ENCODE measurements at regions not wholly inside any gene's neighbourhood (a gene's known extent, or its start where the extent isn't known, plus 50 kb on each side); places are given as distances from the start of the nearest gene placed in this dataset.

- TF ChIP-seq POLR2A (IDR thresholded peaks at IDR 0.05; ENCODE audit: low read length) (no peak), RFX5 (IDR thresholded peaks at IDR 0.05) (no peak), USF2 (IDR thresholded peaks at IDR 0.05) (no peak), CTCF (IDR thresholded peaks at IDR 0.05) (no peak), MAFK (IDR thresholded peaks at IDR 0.05; ENCODE audit: partially characterized antibody) (no peak), JUN (IDR thresholded peaks at IDR 0.05) (no peak), ZNF302 (CRISPR knock-in tag; IDR thresholded peaks at IDR 0.05) (no peak), CBX2 (IDR thresholded peaks at IDR 0.05; ENCODE audit: borderline replicate concordance, low read depth) (no peak), EP300 (IDR thresholded peaks at IDR 0.05) (no peak), KDM1A (IDR thresholded peaks at IDR 0.05; ENCODE audit: low read depth) (no peak)
- TF ChIP-seq, protein P1, sequence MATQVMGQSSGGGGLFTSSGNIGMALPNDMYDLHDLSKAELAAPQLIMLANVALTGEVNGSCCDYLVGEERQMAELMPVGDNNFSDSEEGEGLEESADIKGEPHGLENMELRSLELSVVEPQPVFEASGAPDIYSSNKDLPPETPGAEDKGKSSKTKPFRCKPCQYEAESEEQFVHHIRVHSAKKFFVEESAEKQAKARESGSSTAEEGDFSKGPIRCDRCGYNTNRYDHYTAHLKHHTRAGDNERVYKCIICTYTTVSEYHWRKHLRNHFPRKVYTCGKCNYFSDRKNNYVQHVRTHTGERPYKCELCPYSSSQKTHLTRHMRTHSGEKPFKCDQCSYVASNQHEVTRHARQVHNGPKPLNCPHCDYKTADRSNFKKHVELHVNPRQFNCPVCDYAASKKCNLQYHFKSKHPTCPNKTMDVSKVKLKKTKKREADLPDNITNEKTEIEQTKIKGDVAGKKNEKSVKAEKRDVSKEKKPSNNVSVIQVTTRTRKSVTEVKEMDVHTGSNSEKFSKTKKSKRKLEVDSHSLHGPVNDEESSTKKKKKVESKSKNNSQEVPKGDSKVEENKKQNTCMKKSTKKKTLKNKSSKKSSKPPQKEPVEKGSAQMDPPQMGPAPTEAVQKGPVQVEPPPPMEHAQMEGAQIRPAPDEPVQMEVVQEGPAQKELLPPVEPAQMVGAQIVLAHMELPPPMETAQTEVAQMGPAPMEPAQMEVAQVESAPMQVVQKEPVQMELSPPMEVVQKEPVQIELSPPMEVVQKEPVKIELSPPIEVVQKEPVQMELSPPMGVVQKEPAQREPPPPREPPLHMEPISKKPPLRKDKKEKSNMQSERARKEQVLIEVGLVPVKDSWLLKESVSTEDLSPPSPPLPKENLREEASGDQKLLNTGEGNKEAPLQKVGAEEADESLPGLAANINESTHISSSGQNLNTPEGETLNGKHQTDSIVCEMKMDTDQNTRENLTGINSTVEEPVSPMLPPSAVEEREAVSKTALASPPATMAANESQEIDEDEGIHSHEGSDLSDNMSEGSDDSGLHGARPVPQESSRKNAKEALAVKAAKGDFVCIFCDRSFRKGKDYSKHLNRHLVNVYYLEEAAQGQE (IDR thresholded peaks at IDR 0.05) = no peak
Measured at GRCh38 chr4:28247805-28248204, 1387.2 kb downstream of the STIM2 start.
